GM19240 (cell line): ENCODE measurements at regions not wholly inside any gene's neighbourhood (a gene's known extent, or its start where the extent isn't known, plus 50 kb on each side); places are given as distances from the start of the nearest gene placed in this dataset.

Experiments used
- DNase-seq: peaks from one replicate; pipeline ENCODE4 v3.0.0; 2011; ENCODE audit warnings: low spot score; ENCODE audit not compliant: insufficient read length

DNA sequence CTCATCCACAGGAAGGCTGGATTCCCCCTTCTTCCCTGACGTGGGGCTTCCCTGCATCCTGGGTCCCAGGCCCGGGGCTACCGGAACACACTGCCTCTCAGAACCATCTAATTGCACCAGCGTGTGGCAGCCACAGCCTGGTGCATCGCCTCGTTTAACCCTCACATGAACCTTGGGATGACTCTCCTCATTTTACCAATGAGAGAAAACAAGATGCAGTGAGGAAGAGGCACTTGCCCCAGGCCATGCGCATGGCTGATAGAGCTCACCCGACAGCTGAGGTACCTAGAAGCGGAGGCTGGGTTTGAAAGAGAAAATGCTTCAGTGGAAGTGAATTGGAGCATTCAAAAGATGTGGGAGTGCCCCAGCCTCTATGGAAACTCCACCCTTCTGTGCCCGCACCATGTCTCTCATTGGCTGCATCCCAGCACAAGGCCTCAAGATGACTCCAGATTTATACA is 162.3 kb downstream of the KATNIP start:
- no peak for DNase-seq

DNA sequence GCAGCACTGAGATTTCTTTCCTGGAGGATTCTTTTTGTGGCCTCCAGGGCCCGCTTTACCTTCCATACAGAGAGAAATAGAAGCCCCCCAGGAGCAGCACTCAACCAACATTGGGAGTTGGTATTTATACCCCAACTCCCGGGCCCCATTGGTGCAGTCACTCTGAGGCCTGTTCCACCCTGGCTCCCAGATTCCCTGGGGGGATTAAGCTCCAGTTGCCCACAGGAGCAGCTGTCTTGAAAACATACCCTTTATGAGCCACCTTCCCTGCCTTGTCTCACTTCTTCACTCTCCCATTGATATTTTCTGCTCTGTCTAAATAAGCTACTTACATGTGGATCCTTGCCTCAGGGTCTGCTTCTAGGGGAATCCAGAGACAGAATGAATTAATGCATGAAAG is 167.8 kb downstream of the KATNIP start:
- no peak for DNase-seq

DNA sequence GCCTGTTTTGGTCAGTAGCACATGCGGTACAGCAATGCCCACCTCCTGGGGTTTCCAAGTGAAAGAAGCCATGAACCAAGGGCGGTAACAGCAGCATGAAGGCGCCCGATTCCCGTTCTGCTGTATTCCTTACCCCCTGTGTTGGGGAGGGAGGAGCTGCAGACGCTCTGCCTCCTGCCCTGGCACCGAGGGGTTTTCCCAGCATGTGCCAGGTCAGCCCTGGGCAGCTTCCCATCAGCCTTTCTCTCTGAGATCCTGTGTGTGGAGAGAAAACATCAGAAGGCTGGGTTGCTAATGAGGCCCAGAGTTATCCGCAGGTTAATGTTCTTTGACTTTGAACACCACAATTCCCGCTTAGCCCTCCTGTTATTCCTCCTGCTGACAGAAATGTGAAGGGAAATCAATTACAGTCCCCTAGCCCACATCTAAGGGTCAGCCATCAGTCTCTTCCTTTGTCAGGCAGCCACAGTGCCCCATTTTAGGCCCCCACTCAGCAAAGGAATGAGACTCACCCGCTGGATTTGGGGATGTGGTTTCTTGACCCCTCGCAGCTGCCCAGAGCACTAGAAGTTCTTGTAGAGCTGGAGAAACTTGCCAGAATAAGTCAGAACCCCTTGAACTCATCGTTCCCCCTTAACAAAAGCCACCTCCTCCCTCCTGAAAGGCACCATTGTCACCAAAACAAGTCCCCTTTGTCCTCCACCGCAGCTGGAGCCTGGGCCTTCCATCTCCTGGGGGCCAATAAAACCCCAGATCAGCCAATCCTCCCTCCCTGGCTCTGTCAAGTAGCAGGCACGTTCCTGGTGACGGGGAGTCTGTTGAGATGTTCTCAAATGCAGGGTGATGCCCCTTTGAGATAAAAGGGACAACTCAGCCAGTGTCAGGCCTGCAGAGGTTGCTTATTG is 168.5 kb downstream of the KATNIP start:
- DNase-seq: no peak

DNA sequence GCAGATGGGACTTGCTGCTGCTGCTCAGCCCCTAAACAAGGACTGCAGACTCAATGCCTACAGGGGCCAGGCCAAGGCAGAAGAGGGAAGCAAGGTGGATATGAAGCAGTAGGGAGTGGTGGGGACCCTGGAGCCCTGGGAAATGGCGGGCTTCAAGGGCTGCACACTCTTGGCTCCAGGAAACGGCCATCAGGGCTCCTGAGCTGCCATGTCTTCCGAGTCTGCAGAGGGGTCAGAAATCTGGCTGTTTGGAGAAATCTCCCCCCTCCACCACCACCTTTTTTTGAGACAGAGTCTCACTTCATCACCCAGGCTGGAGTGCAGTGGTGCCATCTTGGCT is 169.1 kb downstream of the KATNIP start:
- no peak for DNase-seq

DNA sequence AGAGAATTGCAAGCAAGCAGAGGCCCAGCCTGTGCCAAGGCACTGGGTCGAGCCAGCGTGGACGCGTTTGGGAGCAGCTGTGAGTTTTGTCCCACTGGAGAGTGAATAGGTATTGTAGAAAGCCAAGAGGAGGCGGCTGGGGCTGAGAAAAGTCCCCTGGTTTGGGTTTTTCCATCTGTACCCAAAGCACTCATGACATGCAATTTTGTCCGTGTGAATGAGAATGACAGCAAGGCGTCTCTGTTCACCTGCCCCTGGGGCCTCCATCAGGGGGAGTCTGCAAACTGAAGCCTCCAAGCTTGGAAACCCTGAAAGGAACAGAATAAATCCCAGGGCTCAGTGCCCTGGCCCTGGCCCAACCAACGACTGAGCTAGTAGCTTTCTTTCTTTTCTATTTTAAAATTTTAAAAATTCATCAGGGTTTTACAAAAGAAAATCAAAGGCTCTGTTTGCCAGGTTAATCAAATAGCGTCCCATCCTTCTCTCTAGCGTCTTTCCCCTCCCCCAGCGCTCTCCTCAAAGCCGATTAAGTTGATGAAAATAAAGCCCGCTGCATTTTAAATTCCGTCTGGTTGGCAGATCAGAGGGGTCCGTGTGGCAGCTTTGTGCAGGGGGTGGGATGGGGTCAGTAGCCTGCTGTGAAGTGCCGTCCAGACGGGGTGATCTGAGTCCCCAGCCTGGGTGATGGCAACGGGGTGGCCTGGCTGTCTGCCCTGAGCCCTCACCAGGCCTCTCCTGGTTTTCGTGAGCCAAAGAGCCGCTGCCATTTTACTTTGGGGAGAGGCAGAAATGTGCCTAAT is 171.0 kb downstream of the KATNIP start:
- DNase-seq: no peak

DNA sequence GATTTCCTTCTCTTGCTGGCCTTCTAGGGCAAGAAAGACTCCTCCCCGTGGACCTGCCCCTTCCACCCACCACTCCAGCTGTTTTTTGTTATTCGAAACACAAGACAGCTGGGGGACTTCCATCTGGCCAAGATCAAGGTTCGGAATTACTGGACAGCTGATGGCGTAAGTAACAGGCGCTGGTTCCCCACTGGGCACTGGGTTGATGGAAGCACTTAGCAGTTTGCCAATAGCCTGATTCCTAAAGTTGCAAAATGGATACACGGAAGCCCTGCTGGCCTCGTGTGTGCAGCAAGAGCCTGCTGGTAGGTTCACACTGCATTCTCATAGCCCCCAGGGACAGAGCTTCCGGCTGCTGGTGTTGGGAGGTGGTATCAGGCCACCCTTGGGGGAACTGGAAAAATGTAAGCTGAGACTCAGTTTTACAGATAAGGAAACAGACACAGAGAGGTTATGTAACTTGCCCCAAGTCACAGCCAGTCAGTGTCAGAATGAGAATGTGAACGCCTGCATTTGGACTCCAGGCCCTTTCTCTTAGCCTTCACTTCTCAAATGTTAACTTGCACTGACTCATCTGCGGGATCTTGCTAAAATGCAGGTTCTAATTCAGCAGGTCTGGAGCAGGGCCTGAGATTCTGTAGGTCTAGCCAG is 171.7 kb downstream of the KATNIP start:
- no peak for DNase-seq

DNA sequence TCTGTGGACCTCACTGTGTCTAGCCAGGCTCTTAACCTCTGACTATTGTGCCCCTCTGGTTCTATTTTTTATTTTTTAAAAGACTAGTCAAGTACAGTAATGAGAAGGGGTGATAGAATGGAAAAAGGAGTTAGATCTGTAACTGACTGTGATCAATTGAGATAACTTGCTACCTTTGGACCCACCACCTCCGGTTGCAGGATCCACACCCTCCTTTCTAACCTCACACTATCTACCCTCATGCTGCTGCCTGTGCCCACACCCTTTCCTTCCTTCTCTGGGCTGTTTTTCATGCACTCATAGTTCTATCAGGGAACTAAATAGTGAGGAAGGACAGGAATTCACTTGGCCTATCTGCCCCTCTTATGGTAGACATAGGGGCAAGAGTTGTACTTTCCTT is 172.3 kb downstream of the KATNIP start:
- DNase-seq: no peak

DNA sequence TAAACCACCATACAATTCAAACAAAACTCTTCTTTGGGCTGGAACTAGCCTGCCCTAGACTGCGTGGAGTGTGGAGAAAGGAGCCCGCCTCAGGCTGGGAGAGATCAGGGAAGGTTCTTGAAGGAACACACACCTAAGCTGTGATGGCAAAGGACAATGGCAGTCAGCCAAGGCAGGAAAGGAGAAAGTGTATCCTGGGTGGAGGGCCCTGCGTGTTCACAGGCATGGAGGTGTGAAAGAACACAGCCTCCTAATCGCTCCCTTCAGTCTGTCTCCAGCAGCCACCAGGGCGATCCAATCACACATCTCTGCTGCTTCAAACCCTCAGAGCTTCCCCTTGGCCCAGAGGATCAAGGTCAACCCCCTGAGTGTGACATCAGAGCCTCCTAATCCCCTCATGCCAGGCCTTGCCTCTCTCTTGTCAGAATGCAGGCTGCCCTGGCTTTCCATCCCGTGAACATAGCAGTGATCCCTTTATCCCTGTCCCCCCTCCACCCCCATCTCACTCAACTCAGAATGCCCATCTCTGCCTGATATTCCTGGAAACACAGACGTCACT is 173.0 kb downstream of the KATNIP start:
- DNase-seq: no peak

DNA sequence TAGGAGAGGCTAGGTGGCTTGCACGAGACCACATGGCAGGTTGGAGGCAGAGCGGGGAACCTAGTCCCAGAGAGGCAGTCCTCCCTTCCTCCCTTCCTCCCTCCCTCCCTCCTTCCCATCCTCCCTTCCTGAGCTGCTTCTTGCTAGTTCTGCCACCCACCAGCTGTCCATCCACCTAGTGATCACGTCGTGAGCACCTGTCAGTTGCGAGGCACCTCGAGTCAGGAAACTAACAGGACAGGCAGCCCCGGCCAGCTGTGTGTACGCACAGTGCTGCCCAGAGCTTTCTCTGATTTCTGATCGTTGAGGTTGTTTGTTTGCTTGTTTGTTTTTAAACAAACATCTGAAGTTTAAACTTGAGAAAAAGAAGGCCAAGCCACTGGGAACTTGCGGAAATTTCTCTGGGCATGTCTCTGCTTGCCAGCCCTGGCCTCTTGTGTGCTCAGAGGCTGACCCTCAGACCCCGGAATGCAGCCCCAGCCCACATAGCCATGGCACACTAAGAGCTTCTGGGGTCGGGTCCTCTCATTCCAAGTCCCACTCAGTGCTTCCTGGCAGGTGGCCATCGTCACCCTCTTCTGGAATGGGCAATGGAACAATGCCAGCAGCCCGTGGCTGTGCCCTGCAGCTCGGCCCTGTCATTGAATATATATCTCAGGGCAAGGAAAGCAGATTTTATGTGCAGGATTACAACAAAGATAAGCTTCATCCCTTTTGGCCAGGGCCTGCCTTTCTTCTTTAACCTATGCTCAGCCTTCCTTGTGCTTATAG is 174.0 kb downstream of the KATNIP start:
- no peak for DNase-seq

DNA sequence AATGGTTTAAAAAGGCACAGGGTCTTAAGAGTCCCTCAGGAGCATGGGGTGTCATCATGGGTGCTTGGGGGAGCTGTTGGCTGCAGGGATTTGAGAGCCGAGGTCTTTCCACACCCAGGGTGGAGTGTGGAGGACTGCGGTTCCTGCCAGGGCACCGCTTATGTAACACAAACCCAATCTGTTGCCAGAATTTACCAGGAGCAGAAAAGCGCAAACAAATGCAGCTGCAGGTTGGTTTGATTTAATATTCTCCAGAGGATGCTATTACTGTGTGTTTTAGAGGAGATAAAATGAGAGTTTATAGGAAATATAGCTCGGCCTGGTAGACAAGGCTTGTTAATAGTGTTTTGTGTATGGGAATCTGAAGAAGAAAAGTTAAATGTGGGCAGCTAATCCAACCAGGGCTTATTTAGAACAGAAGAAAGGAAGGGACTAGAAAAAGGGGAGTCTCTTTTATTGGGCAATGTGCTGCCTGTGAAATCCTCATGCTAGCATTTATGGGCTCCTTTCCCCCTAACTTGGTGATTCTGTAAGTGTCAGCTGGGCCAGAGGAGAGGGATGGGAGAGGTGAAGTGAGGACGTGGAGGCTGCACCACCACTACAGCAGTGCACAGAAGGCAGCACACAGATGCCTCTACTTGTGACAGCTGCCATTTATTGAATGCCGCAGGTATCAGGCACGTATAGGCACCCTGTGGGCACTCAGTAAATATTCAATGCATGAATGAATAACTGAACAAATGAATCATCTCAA is 174.7 kb downstream of the KATNIP start:
- DNase-seq: no peak

DNA sequence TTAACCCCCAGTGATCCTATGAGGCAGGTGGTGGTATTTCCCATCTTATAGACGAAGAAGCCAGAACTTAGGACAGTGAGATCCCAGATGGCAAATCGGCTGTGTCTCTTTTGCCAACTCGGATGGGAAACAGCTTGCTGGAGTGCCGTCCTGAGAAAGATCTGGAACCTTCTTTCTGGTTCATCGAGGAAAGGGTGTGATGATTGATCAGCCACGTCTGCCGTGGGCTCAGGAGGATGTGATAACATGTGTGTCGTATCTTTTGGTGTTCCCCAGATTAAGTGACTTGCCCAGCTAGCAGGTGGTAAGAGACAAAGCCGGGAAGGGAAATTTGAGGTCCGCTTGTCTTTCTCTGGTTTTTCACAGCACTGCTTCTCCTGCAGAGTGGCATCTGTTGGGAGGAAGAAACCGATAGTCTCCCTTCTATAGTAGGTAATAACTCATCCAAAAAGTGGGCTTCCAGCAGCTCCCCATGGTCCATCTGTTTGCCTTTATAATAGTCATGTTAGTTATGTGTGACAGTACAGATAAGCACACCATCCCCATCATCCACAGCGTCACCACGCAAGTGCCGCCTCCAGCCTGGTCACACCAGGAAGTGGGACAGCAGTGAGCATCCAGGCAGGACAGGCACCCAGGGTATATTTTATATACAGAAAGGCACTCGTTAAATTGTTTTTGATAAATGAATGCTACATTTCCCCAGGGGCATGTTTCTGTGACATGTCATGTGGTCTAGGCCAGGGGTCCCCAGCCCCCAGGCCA is 175.5 kb downstream of the KATNIP start:
- DNase-seq: no peak

DNA sequence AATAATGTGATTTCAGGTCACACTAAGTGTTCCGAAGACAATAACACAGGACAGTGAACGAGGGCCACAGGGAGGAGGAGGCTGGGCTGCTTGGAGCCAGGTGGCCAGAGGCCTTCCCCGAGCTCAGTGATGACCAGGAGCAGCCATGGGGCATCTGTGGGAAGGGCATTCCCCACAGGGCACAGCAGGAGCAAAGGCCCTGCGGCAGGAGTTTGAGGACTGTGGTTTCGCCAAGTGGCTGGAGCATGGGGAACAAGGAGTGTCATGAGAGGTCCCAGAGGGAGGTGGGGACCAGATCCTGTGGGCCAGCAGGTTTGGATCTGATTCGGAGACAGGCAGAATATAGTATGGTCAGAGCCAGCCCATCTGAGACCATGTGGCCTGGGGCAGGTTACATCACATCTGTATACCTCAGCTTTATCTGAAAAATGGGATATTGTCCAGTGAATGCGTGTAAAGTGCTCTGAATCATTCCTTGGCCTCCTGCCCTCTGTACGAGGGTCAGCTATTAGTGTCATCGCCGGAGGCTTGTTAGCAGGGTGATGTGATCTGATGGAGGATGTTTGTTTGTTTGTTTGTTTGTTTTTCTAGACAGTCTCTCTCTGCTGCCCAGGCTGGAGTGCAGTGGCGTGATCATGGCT is 176.8 kb downstream of the KATNIP start:
- no peak for DNase-seq

DNA sequence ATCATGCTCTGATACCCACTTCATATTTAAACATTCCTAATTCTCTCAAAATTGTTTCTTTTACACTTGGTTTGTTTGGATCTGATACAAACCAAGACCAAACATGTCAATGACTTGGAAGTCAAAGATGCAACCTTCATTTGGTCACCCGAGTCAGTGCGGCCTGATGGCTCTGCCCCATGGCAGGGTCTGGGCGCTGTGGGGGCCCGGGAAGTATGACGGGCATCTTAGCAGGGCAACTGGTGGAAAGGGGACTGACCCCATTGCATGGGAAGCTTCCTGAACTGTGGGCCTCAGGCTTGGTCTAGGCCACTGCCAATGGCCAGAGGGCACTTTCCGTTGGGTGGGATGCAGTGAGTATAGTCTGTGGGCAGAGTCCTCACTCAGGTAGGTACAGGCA is 178.0 kb downstream of the KATNIP start:
- no peak for DNase-seq

DNA sequence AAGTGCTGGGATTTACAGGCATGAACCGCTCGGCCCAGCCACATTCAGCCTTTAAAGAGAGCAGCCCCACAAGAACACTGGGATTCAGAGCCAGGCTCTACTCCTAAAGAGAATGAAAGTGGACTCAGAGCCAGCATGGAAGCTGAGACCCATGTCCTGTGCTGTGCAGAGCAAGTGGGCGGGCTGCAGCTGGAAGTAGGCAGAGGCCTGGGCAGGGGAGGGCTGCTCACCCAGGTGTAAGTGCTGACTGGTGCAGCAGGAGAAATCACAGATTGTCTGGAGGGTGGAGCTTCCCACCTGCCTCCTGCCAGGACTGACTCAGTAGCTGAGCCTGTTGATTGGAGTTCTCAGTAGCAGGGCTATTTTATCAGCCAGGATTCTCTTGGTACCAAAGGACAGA is 178.7 kb downstream of the KATNIP start:
- DNase-seq: no peak

DNA sequence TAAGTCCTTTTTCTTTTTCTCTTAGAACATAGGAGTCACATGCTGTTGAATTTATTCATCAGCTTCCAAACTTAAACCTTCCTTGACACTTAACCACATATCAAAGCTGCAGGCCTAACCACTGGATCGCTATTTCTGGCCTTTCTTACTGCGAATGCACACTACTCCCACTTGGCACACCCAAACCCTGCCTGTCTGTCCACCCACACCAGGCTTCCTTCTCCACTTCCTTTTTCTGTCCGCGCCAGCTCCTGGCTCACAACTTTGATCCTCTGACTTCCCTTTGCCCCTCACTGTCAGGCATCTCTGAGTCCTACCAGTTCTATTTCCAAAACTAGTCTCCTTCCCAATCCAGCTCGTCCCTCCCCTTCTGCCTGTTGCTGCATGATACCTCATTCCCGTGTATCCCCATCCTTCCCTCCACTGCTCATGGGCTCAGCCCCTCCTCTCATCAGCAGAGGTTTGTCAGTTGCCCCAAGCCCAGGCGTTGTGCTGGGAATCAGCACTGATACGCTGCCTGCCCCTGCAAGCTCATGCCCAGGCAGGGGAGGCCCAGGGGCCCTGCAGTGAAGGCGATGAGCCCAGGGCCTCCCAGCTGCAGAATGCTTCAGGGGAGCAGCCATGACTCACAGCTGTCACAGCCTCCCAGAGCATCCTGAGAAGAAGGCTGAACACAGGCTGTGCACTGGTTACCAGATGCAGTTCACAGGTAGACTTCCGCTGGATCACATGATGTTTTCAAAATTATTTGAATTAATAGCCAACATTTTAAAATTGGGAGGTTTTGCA is 179.8 kb downstream of the KATNIP start:
- DNase-seq: no peak

DNA sequence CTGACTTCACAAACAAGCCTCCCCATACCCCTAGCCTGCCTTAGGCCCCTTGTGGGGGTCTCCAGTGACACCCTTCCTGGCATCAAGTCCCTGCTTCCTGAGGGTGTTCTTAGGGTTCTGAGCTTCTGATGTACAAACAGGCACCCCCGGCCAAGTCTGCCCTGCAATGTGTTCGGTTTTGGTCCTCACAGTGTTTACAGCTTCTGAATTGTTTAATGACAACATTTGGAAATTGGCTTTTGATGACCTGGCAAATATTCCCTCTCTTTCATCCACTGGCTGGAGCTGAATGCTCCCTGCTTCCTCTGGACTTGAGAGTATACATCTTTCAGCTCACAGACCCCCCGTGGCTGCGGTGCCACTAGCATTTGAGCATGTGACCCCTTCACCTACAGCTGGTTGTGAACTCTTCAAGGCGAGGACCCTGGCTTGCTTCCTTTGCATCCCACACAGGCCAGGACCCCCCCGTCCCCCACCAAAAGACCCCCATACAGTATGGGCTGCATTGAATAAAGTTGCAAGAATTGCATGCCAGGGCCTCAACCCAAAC is 180.8 kb downstream of the KATNIP start:
- no peak for DNase-seq

DNA sequence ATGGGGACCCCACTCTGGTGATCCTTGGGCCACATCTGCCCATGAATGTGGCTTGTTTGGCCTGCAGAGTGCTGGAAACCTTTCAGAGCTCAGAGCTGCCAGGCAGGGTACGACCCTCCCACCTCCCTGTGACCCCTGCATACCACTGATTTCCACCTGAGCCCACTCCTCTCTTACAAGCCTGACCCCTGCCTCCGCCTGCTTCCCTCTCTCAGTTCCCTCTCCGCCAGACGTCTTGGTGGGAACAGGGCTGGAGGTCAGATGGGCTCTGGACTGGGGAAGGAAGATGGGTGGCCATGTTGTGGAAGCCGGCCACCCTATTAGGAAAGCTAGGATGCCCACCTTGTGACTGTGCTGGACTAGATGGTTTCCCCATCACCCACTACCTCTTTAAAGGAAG is 185.1 kb downstream of the KATNIP start:
- no peak for DNase-seq

DNA sequence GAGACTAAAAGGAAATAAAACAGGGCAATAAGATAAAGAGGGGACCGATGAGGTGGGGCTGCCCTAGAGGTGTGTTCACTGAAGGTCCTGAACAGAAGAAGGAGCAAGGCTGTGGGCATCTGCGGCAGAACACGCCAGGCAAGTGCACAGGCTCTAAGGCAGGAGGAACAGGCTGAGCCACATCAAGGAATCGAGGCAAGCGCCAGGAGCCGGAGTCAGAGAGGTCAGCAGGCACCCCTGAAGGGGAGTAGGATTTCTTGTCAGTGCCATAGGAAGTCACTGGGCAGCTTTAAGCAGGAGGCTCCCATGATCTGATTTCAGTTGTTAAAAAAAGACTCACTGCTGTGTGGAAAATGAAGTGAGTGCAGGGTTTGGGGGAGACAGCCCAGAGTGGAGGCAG is 186.5 kb downstream of the KATNIP start:
- no peak for DNase-seq
